GM23338 (cell line): ENCODE measurements at regions not wholly inside any gene's neighbourhood (a gene's known extent, or its start where the extent isn't known, plus 50 kb on each side); places are given as distances from the start of the nearest gene placed in this dataset.

Source experiments
- CREB1 ChIP-seq: fragments of 250-450 bp; sonication (Bioruptor Pico); IDR thresholded peaks from 2 replicates; pipeline ENCODE4 v1.5.0; 2020; ENCODE audit warnings: low read depth, mild to moderate bottlenecking, moderate library complexity
- CTCF ChIP-seq, 2 experiments: fragments of 200-600 bp in 1 of 2; sonication (generic) in 1 of 2; conservative IDR thresholded peaks; 2 replicates each; pipeline versions ENCODE4 v1.5.1 to v1.6.1; 2016 to 2017; ENCODE audit warnings: antibody characterized with exemption in 2 of 2, low read depth in 2 of 2, mild to moderate bottlenecking in 2 of 2, moderate library complexity in 1 of 2
- ETS1 ChIP-seq: IDR thresholded peaks from 2 replicates; pipeline ENCODE4 v1.6.1; 2016; ENCODE audit warnings: antibody characterized with exemption
- EZH2 ChIP-seq: fragments of 200-600 bp; sonication (generic); IDR thresholded peaks from one replicate; pipeline ENCODE4 v1.8.0; 2017; ENCODE audit warnings: antibody characterized with exemption, mild to moderate bottlenecking, low read depth; ENCODE audit not compliant: unreplicated experiment
- EZH2phosphoT487 ChIP-seq: fragments of 200-600 bp; sonication (generic); IDR thresholded peaks from one replicate; pipeline ENCODE4 v1.8.1; 2018; ENCODE audit warnings: antibody characterized with exemption; ENCODE audit not compliant: unreplicated experiment
- JUNB ChIP-seq: IDR thresholded peaks from one replicate; pipeline ENCODE4 v1.6.1; 2016; ENCODE audit warnings: antibody characterized with exemption; ENCODE audit not compliant: unreplicated experiment
- NANOG ChIP-seq: IDR thresholded peaks from 2 replicates; pipeline ENCODE4 v1.6.1; 2016; ENCODE audit warnings: antibody characterized with exemption, borderline replicate concordance
- POLR2AphosphoS5 ChIP-seq: IDR thresholded peaks from 2 replicates; pipeline ENCODE4 v1.6.1; 2016; ENCODE audit warnings: antibody characterized with exemption, low read depth
- REST ChIP-seq: IDR thresholded peaks from one replicate; pipeline ENCODE4 v1.6.1; 2018; ENCODE audit warnings: antibody characterized with exemption; ENCODE audit not compliant: unreplicated experiment
- STAT1 ChIP-seq: IDR thresholded peaks from one replicate; pipeline ENCODE4 v1.6.1; 2016; ENCODE audit warnings: antibody characterized with exemption; ENCODE audit not compliant: unreplicated experiment
- ZNF114 ChIP-seq: fragments of 250-450 bp; sonication (Bioruptor Pico); IDR thresholded peaks from 2 replicates; pipeline ENCODE4 v1.5.0; 2020; ENCODE audit warnings: mild to moderate bottlenecking, moderate library complexity
- ZNF462 ChIP-seq: fragments of 250-450 bp; sonication (Bioruptor Pico); IDR thresholded peaks from 2 replicates; pipeline ENCODE4 v1.5.0; 2020; ENCODE audit warnings: mild to moderate bottlenecking, moderate library complexity

- TF ChIP-seq EZH2phosphoT487 (no peak), JUNB (no peak), CTCF (conservative IDR thresholded peaks at IDR 0.05; ENCODE audit: low read depth in 2 of 2) (no peak), REST (no peak), POLR2AphosphoS5 (no peak), ZNF114 (CRISPR knock-in tag) (no peak), ETS1 (no peak), CREB1 (no peak), EZH2 (no peak), NANOG (no peak), ZNF462 (no peak), STAT1 (no peak)
These were observed 298.4 kb downstream of the ALDH8A1 start for GRCh38 chr6:134651519-134651918.
